T-helper 2 cell treated with Interferon-gamma antibody and Interleukin-4, amounts not matched to agents 5 μg/mL and 100 μg/mL, for 36 hours (primary cell): ENCODE measurements at regions not wholly inside any gene's neighbourhood (a gene's known extent, or its start where the extent isn't known, plus 50 kb on each side); places are given as distances from the start of the nearest gene placed in this dataset.

Source experiments
- DNase-seq: peaks from one replicate; pipeline ENCODE4 v3.0.0; 2021; ENCODE audit warnings: low spot score
- H3K27ac Mint-ChIP-seq: one replicate; pipeline ENCODE4 v1.8.0; 2021; ENCODE audit warnings: mild to moderate bottlenecking, mixed read lengths
- H3K27me3 Mint-ChIP-seq: one replicate; pipeline ENCODE4 v1.8.0; 2021; ENCODE audit warnings: low read depth, mixed read lengths
- H3K36me3 Mint-ChIP-seq: one replicate; pipeline ENCODE4 v1.8.0; 2021; ENCODE audit warnings: low read depth, mixed read lengths
- H3K4me1 Mint-ChIP-seq: one replicate; pipeline ENCODE4 v1.8.0; 2021; ENCODE audit warnings: low read depth, mixed read lengths
- H3K4me3 Mint-ChIP-seq: one replicate; pipeline ENCODE4 v1.8.0; 2022; ENCODE audit warnings: mild to moderate bottlenecking, moderate library complexity, mixed read lengths
- H3K9me3 Mint-ChIP-seq: one replicate; pipeline ENCODE4 v1.8.0; 2021; ENCODE audit warnings: mixed read lengths

- no peaks in the 10 kb centered on the region for H3K36me3 Mint-ChIP-seq
Observed at GRCh38 chr5:4547547-4547946, 592.6 kb upstream of the ADAMTS16 start.

GRCh38 chr5:4548341-4548740 is 591.8 kb upstream of the ADAMTS16 start:
- no peak overlapping the region for H3K4me3 Mint-ChIP-seq
- no peaks in the 10 kb centered on the region for H3K36me3 Mint-ChIP-seq
- H3K9me3 Mint-ChIP-seq: peaks cover 17% of the 10 kb centered on the region
- no peaks in the 10 kb centered on the region for H3K4me1 Mint-ChIP-seq
- H3K27me3 Mint-ChIP-seq: no peaks in the 10 kb centered on the region
- no peak overlapping the region for H3K27ac Mint-ChIP-seq
- no peak for DNase-seq

More at GRCh38 chr5:4547547-4547946, 592.6 kb upstream of the ADAMTS16 start:
- peaks cover 18% of the 10 kb centered on the region for H3K9me3 Mint-ChIP-seq
- no peaks in the 10 kb centered on the region for H3K27me3 Mint-ChIP-seq
- H3K27ac Mint-ChIP-seq: no peak overlapping the region
- no peak overlapping the region for H3K4me3 Mint-ChIP-seq
- no peaks in the 10 kb centered on the region for H3K4me1 Mint-ChIP-seq
- no peak for DNase-seq

- DNase-seq: no peak
- no peak overlapping the region for H3K27ac Mint-ChIP-seq
- no peaks in the 10 kb centered on the region for H3K27me3 Mint-ChIP-seq
- no peak overlapping the region for H3K4me3 Mint-ChIP-seq
- H3K4me1 Mint-ChIP-seq: no peaks in the 10 kb centered on the region
- H3K36me3 Mint-ChIP-seq: no peaks in the 10 kb centered on the region
- H3K9me3 Mint-ChIP-seq: peaks cover 17% of the 10 kb centered on the region
Observed at GRCh38 chr5:4549351-4549750, 590.8 kb upstream of the ADAMTS16 start.

GRCh38 chr5:4551034-4551433 is 589.1 kb upstream of the ADAMTS16 start:
- no peaks in the 10 kb centered on the region for H3K4me1 Mint-ChIP-seq
- H3K4me3 Mint-ChIP-seq: no peak overlapping the region
- peaks cover 17% of the 10 kb centered on the region for H3K9me3 Mint-ChIP-seq
- no peak for DNase-seq
- no peak overlapping the region for H3K27ac Mint-ChIP-seq
- no peaks in the 10 kb centered on the region for H3K27me3 Mint-ChIP-seq
- no peaks in the 10 kb centered on the region for H3K36me3 Mint-ChIP-seq

- no peak for DNase-seq
Observed at GRCh38 chr5:4553130-4553529, 587.0 kb upstream of the ADAMTS16 start.

GRCh38 chr5:4553978-4554377 is 586.2 kb upstream of the ADAMTS16 start:
- no peak overlapping the region for H3K27ac Mint-ChIP-seq
- H3K27me3 Mint-ChIP-seq: no peaks in the 10 kb centered on the region
- H3K9me3 Mint-ChIP-seq: peaks cover 26% of the 10 kb centered on the region
- H3K4me1 Mint-ChIP-seq: no peaks in the 10 kb centered on the region
- H3K4me3 Mint-ChIP-seq: no peak overlapping the region
- no peaks in the 10 kb centered on the region for H3K36me3 Mint-ChIP-seq
- DNase-seq: no peak

More at GRCh38 chr5:4553130-4553529, 587.0 kb upstream of the ADAMTS16 start:
- Mint-ChIP-seq H3K36me3 (no peaks in the 10 kb centered on the region), H3K4me1 (no peaks in the 10 kb centered on the region), H3K9me3 (peaks cover 20% of the 10 kb centered on the region), H3K4me3 (no peak overlapping the region), H3K27ac (no peak overlapping the region), H3K27me3 (no peaks in the 10 kb centered on the region)

GRCh38 chr5:4555725-4556285 is 584.3 kb upstream of the ADAMTS16 start:
- H3K27me3 Mint-ChIP-seq: no peaks in the 10 kb centered on the region
- H3K4me3 Mint-ChIP-seq: no peak overlapping the region

GRCh38 chr5:4561403-4561802 is 578.7 kb upstream of the ADAMTS16 start:
- Mint-ChIP-seq H3K27me3 (no peaks in the 10 kb centered on the region), H3K27ac (no peak overlapping the region), H3K4me3 (no peak overlapping the region), H3K4me1 (no peaks in the 10 kb centered on the region), H3K36me3 (no peaks in the 10 kb centered on the region), H3K9me3 (peaks cover 42% of the 10 kb centered on the region)
- no peak for DNase-seq

More at GRCh38 chr5:4555725-4556285, 584.3 kb upstream of the ADAMTS16 start:
- no peak for DNase-seq
- Mint-ChIP-seq H3K9me3 (peaks cover 34% of the 10 kb centered on the region), H3K36me3 (no peaks in the 10 kb centered on the region), H3K27ac (no peak overlapping the region), H3K4me1 (no peaks in the 10 kb centered on the region)

- no peak for DNase-seq
- Mint-ChIP-seq H3K4me1 (no peaks in the 10 kb centered on the region), H3K4me3 (no peak overlapping the region), H3K27me3 (no peaks in the 10 kb centered on the region), H3K36me3 (no peaks in the 10 kb centered on the region), H3K9me3 (peaks cover 42% of the 10 kb centered on the region), H3K27ac (no peak overlapping the region)
Observed at GRCh38 chr5:4563400-4563799, 576.7 kb upstream of the ADAMTS16 start.

- Mint-ChIP-seq H3K27ac (no peak overlapping the region), H3K4me3 (no peak overlapping the region), H3K4me1 (no peaks in the 10 kb centered on the region), H3K9me3 (peaks cover 28% of the 10 kb centered on the region), H3K36me3 (no peaks in the 10 kb centered on the region), H3K27me3 (no peaks in the 10 kb centered on the region)
- no peak for DNase-seq
Observed at GRCh38 chr5:4570047-4570995, 569.8 kb upstream of the ADAMTS16 start.

- H3K27ac Mint-ChIP-seq: no peak overlapping the region
- peaks cover 28% of the 10 kb centered on the region for H3K9me3 Mint-ChIP-seq
- no peak overlapping the region for H3K4me3 Mint-ChIP-seq
- DNase-seq: no peak
- no peaks in the 10 kb centered on the region for H3K27me3 Mint-ChIP-seq
- H3K36me3 Mint-ChIP-seq: no peaks in the 10 kb centered on the region
- no peaks in the 10 kb centered on the region for H3K4me1 Mint-ChIP-seq
Observed at GRCh38 chr5:4571248-4571948, 568.7 kb upstream of the ADAMTS16 start.

GRCh38 chr5:4572311-4573100 is 567.6 kb upstream of the ADAMTS16 start:
- no peaks in the 10 kb centered on the region for H3K27me3 Mint-ChIP-seq
- no peaks in the 10 kb centered on the region for H3K36me3 Mint-ChIP-seq
- no peak for DNase-seq
- peaks cover 25% of the 10 kb centered on the region for H3K9me3 Mint-ChIP-seq
- no peak overlapping the region for H3K27ac Mint-ChIP-seq
- no peaks in the 10 kb centered on the region for H3K4me1 Mint-ChIP-seq
- no peak overlapping the region for H3K4me3 Mint-ChIP-seq

GRCh38 chr5:4575608-4576007 is 564.5 kb upstream of the ADAMTS16 start:
- no peak overlapping the region for H3K4me3 Mint-ChIP-seq
- no peak overlapping the region for H3K27ac Mint-ChIP-seq
- peaks cover 31% of the 10 kb centered on the region for H3K9me3 Mint-ChIP-seq
- no peak for DNase-seq
- H3K36me3 Mint-ChIP-seq: no peaks in the 10 kb centered on the region
- no peaks in the 10 kb centered on the region for H3K4me1 Mint-ChIP-seq
- no peaks in the 10 kb centered on the region for H3K27me3 Mint-ChIP-seq
